GM21786 (cell line): ENCODE measurements at regions not wholly inside any gene's neighbourhood (a gene's known extent, or its start where the extent isn't known, plus 50 kb on each side); places are given as distances from the start of the nearest gene placed in this dataset.
A peak's percentile ranks its signal among the peaks of the same experiment; 100 is the strongest.

Experiments
- ATAC-seq: cut with Tn5 transposase; IDR thresholded peaks from one replicate; pipeline ENCODE4 v1.9.1; 2021; ENCODE audit not compliant: unreplicated experiment

- no peak for ATAC-seq
Measured at GRCh38 chr12:77777274-77777673, 53.4 kb upstream of the NAV3 start.

DNA sequence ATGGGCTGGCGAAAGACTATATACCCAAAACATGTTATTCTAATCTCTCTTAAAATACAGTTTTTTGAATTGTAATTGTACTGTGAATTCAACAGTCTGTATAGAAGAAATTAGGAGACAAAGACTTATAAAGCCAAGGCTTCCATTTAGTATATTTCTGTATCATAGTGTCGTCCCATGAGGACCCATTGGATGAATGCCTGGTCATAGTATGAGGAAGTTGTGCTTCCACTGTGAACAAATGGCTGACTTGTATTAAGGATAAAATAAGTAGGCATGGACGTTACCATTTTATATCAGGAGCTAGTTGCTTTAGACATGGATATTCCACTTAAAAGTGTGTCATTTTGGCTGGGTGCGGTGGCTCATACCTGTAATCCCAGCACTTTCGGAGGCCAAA lies 55.9 kb upstream of the NAV3 start:
- no peak for ATAC-seq

- ATAC-seq: no peak
Measured at GRCh38 chr12:77772676-77773298, 57.9 kb upstream of the NAV3 start.

DNA sequence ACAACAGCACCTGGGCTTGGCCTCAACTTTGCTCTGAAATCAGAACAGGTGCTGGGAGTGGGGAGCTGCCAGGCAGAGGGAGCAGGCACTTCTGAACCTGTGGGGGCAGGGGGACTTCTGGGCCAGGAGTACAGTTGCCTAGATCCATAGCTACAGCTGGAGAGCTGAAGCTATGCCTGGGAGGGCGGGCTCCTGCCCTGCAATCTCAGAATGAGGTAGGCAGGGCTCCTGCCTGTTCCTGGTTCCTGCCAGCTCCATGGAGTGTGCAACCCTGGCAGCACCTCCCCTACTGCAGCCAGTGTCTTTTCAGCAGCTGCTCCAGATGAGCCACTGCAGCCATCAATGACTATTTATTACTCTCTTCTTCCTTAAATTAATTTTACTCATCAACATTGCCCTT lies 62.1 kb upstream of the NAV3 start:
- ATAC-seq: no peak

GRCh38 chr12:77767756-77768343 lies 62.8 kb upstream of the NAV3 start:
- ATAC-seq: no peak

GRCh38 chr12:77767335-77767734 lies 63.4 kb upstream of the NAV3 start:
- ATAC-seq: no peak

- ATAC-seq: no peak
Measured at GRCh38 chr12:77766224-77766623, 64.5 kb upstream of the NAV3 start.

GRCh38 chr12:77761286-77761685 lies 69.4 kb upstream of the NAV3 start:
- ATAC-seq: no peak

- no peak for ATAC-seq
Measured at GRCh38 chr12:77760271-77761025, 70.2 kb upstream of the NAV3 start.

DNA sequence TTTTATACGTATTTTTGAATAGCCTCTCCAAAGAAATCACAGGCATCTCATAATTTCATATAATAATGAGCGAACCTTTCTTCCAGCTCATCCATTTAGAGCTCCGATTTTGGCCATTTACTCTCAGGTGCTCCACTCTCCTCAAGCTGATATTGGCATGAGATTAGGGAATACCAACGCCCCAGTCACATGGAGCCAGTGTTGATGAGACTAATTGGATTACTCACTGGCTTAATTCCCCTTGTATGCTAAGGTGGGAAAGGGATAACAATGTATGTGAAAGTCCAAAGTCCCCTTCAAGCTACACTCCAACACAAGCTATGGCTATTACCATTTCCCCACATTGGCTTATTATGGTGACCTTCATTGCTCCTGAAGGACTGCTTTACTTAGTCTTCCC lies 76.6 kb upstream of the NAV3 start:
- ATAC-seq: no peak

DNA sequence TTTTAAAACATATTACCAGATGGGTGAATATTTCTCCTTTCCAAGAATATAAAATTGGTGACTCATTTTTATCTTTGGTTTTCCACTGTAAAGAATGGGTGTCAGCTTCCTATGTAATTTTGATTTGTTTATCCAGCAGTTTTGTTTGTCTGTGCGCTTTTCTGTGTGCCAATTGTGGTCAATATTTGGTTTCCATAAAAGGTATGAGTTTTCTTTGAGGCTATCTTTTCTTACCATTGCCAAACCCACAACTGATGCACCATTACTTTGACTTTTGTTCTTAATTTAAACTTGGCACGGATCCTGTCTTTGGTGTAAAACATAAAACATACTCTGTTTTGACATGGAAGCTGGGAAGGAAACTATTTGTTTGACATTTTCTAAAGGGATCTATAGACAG lies 78.8 kb upstream of the NAV3 start:
- ATAC-seq: no peak

GRCh38 chr12:77746096-77746495 lies 84.6 kb upstream of the NAV3 start:
- peak; percentile 100 for ATAC-seq

DNA sequence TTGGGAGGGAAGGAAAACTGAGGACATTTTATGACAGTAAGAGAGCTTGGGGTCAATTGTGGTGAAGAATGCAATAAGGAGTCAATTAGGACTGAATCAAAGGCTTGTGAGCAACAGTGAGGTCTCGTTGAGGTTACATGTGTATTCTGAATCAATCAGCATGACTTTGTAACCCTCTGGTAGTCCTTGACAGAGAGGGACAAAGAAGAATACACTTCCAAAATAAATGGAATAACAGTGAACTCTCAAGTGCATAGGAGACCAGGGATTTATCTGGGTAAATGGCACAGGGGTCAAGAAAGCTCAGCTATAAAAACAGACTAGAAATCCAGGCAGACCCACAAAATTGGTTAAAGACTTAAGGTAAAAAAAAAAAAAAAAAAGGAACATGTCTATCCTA lies 85.1 kb upstream of the NAV3 start:
- ATAC-seq: no peak

DNA sequence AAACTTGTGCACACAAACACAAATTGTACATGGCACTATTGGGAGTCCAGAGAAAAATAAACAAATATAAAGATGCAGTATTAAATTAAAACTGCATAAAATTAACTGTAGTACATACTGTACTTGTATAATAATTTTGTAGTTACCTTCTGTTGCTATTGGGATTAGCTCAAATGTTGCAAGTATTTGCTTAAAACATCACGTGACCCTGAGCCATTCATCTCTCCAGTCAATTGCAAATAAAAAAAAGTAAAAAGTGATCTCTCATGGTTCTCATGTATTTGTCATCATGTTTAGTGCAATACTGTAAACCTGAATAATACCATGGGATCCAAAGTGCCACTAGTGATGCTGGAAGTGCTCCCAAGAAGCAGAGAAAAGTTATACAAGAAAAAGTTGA lies 88.1 kb upstream of the NAV3 start:
- no peak for ATAC-seq

GRCh38 chr12:77741974-77742517 lies 88.6 kb upstream of the NAV3 start:
- ATAC-seq: no peak

GRCh38 chr12:77736219-77736965 lies 94.3 kb upstream of the NAV3 start:
- no peak for ATAC-seq

DNA sequence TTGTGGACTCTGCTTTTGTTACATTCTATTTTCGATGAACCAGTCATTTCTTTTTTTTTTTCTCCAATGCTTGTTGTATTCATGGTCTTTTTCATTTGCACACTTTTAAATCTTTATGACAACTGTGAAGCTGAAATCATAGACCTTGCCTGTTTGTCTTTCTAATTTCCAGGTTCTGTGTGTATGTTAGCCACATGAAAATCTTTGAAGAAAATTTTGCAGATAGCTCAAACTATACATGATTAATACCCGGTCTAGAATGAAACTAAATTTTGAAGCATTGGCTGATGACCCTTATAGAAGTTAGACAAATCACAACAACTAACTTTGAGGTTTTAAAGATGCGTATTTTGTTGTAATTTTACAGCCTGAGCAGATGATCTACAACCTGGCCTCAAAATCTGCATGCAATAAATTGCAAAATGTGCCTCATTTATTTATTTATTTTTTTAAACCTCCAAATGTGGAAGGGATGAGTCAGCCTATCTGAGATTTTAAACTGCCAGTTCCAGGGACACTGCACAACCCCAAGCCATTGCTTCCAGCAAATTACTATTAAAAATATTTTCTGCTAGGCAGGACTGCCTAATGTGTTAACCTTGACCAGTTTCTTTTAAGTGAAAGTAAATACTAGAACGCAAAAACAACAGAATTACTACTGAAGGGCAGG lies 96.3 kb upstream of the NAV3 start:
- no peak for ATAC-seq

DNA sequence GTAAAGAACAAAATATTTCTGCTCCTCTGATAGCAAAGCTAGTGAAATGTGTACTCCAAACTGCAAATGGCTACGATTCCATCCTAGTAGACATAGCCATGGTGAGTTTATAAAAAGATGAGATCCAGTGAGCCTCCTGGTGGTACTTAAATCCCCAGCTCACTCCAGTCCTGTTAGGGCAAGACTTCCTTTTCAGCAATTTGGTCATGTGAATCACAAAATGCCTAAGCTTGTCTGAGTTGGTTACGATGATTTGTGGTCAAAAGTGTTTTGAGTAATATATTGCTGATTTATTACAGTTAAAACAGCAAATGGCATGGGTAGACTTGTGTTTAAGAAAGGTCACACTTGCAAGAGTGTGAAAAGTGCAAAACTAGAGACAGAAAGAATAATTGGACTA lies 102.7 kb upstream of the NAV3 start:
- no peak for ATAC-seq

DNA sequence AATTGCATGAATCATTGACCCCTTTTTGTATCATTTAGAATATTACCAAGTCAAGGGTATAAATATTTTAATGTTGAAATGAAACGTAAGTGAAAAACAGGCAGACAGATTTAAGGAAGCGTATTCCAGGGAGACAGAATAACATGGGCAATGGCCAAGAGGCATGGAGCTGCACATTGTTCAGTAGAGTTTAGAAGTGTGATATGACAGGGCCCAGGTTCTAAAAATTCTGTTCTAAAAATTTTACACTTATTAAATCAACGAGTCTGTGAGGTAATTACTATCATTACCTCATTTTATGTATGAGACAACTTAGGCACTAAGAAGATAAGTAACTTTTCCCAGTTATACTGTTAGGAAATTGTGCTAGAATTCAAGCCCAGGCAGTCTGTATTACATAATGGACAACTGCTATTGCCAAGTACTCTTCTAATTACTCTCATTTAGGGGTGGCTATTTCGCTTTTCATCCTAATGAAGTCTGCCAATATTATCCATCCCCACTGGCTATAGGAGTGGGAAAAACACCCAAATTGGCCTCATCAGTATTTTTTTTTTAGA lies 103.2 kb upstream of the NAV3 start:
- ATAC-seq: no peak

DNA sequence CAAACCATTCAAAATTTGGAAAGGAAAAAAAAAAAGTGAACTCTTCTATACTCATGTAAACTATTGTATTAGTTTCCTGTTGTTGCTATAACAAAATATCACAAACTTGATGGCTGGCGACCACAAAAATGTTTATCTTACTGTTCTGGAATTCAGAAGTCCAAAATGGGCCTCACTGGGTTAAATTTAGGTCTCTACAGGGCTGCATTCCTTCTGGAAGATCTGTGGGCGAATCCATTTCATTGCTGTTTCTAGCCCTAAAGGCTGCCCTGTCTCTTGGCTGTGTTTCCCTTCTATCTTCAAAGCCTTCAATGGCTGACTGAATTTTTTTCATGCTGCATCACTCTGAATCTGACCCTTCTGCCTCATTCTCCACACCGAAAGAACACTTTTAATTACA lies 105.1 kb upstream of the NAV3 start:
- ATAC-seq: no peak
